ENCODE measurements at regions not wholly inside any gene's neighbourhood (a gene's known extent, or its start where the extent isn't known, plus 50 kb on each side); places are given as distances from the start of the nearest gene placed in this dataset.

- intact Hi-C loops (cut with DNase I), result no loop called here
Observed at GRCh38 chr7:155391414-155391813, 66.5 kb upstream of the EN2 start.

GRCh38 chr7:155392726-155393570, 65.0 kb upstream of the EN2 start:
- TF ChIP-seq POLR2A (IDR thresholded peaks at IDR 0.05) (no peak), CTCF (IDR thresholded peaks at IDR 0.05) (no peak), POLR2AphosphoS5 (IDR thresholded peaks at IDR 0.05) (no peak)
- no peaks in the 10 kb centered on the region for H3K4me1 ChIP-seq (replicated peaks)
- no peak overlapping the region for H3K4me3 ChIP-seq
- DNase-seq (ENCODE audit: low spot score), result no peak
- no peaks in the 10 kb centered on the region for H3K36me3 ChIP-seq
- WGBS, result 55% methylated on average over 11 of the region's 11 CpGs
- intact Hi-C loops (cut with DNase I), result no loop called here
- H3K27ac ChIP-seq, result no peak overlapping the region
- peaks cover 8% of the 10 kb centered on the region for H3K27me3 ChIP-seq (replicated peaks; ENCODE audit: insufficient read depth)
- no peaks in the 10 kb centered on the region for H3K9me3 ChIP-seq

More at GRCh38 chr7:155391414-155391813, 66.5 kb upstream of the EN2 start:
- no peaks in the 10 kb centered on the region for H3K9me3 ChIP-seq
- no peak for DNase-seq (ENCODE audit: low spot score)
- peaks cover 17% of the 10 kb centered on the region for H3K27me3 ChIP-seq (replicated peaks; ENCODE audit: insufficient read depth)
- no peak overlapping the region for H3K4me3 ChIP-seq
- WGBS, result 79% methylated on average over 8 of the region's 8 CpGs
- no peaks in the 10 kb centered on the region for H3K36me3 ChIP-seq
- H3K4me1 ChIP-seq (replicated peaks), result no peaks in the 10 kb centered on the region
- no peak overlapping the region for H3K27ac ChIP-seq
- TF ChIP-seq POLR2A (IDR thresholded peaks at IDR 0.05), result no peak
- TF ChIP-seq CTCF (IDR thresholded peaks at IDR 0.05), result no peak
- no peak for TF ChIP-seq POLR2AphosphoS5 (IDR thresholded peaks at IDR 0.05)

- Histone ChIP-seq H3K4me3 (no peak overlapping the region), H3K27me3 (replicated peaks; ENCODE audit: insufficient read depth) (peaks cover 3% of the 10 kb centered on the region), H3K4me1 (replicated peaks) (no peaks in the 10 kb centered on the region), H3K36me3 (no peaks in the 10 kb centered on the region), H3K9me3 (no peaks in the 10 kb centered on the region), H3K27ac (no peak overlapping the region)
- TF ChIP-seq POLR2AphosphoS5 (IDR thresholded peaks at IDR 0.05) (no peak), POLR2A (IDR thresholded peaks at IDR 0.05) (no peak), CTCF (IDR thresholded peaks at IDR 0.05) (no peak)
- DNase-seq (ENCODE audit: low spot score), result no peak
- 94% methylated on average over 7 of the region's 7 CpGs for WGBS
- intact Hi-C loops (cut with DNase I), result no loop called here
Observed at GRCh38 chr7:155394413-155394812, 63.5 kb upstream of the EN2 start.

- Histone ChIP-seq H3K4me3 (no peak overlapping the region), H3K36me3 (no peaks in the 10 kb centered on the region), H3K9me3 (no peaks in the 10 kb centered on the region), H3K27ac (no peak overlapping the region), H3K27me3 (replicated peaks; ENCODE audit: insufficient read depth) (no peaks in the 10 kb centered on the region), H3K4me1 (replicated peaks) (no peaks in the 10 kb centered on the region)
- 50% methylated on average over 17 of the region's 17 CpGs for WGBS
- intact Hi-C loops (cut with DNase I), result no loop called here
- no peak for TF ChIP-seq CTCF (IDR thresholded peaks at IDR 0.05)
- TF ChIP-seq POLR2AphosphoS5 (IDR thresholded peaks at IDR 0.05), result no peak
- TF ChIP-seq POLR2A (IDR thresholded peaks at IDR 0.05), result no peak
- DNase-seq (ENCODE audit: low spot score), result no peak
Observed at GRCh38 chr7:155395176-155395797, 62.6 kb upstream of the EN2 start.

All from prostate gland (tissue), 2 donors.